Stimulated activated naive B cell treated with anti-CD40 and anti-IgM and Interleukin-4, amounts not matched to agents 10 μg/mL and 1 μg/mL and 100 μg/mL, for 72 hours (primary cell): ENCODE measurements at regions not wholly inside any gene's neighbourhood (a gene's known extent, or its start where the extent isn't known, plus 50 kb on each side); places are given as distances from the start of the nearest gene placed in this dataset.

Experiments
- ATAC-seq, 2 donors: fragments of 150-1000 bp; cut with Tn5 transposase; replicated peaks; 2 replicates each; pipeline ENCODE4 v1.10.0; 2021; ENCODE audit warnings: moderate library complexity in 1 of 2
- DNase-seq: peaks from one replicate; pipeline ENCODE4 v3.0.0; 2021
- H3K27ac Mint-ChIP-seq: one replicate; pipeline ENCODE4 v1.8.0; 2022; ENCODE audit warnings: mild to moderate bottlenecking, mixed read lengths
- H3K27me3 Mint-ChIP-seq, 2 donors: one replicate each; pipeline ENCODE4 v1.8.0; 2022; ENCODE audit warnings: mixed read lengths in 2 of 2
- H3K36me3 Mint-ChIP-seq, 2 donors: one replicate each; pipeline ENCODE4 v1.8.0; 2022; ENCODE audit warnings: mixed read lengths in 2 of 2, mild to moderate bottlenecking in 1 of 2
- H3K4me1 Mint-ChIP-seq, 2 donors: one replicate each; pipeline ENCODE4 v1.8.0; 2022; ENCODE audit warnings: mixed read lengths in 2 of 2, mild to moderate bottlenecking in 1 of 2
- H3K4me3 Mint-ChIP-seq, 2 donors: one replicate each; pipeline ENCODE4 v1.8.0; 2022; ENCODE audit warnings: mild to moderate bottlenecking in 2 of 2, mixed read lengths in 2 of 2, moderate library complexity in 1 of 2
- H3K9me3 Mint-ChIP-seq, 2 donors: one replicate each; pipeline ENCODE4 v1.8.0; 2022; ENCODE audit warnings: mixed read lengths in 2 of 2, mild to moderate bottlenecking in 1 of 2

- Mint-ChIP-seq H3K4me1 (peaks cover 2 to 5% of the 10 kb centered on the region in 2 donors), H3K9me3 (peaks cover 0 to 4% of the 10 kb centered on the region in 2 donors), H3K4me3 (no peak overlapping the region), H3K27ac (no peak overlapping the region), H3K27me3 (no peaks in the 10 kb centered on the region), H3K36me3 (peaks cover 0 to 6% of the 10 kb centered on the region in 2 donors)
- DNase-seq = no peak
- no peak for ATAC-seq
Measured at GRCh38 chr2:238502088-238502810, 75.5 kb downstream of the ASB1 start.

GRCh38 chr2:238502956-238503791 is 76.4 kb downstream of the ASB1 start:
- DNase-seq (no peak), ATAC-seq (no peak)
- H3K9me3 Mint-ChIP-seq = peaks cover 0 to 4% of the 10 kb centered on the region in 2 donors
- no peak overlapping the region for H3K27ac Mint-ChIP-seq
- peaks cover 0 to 2% of the 10 kb centered on the region in 2 donors for H3K4me1 Mint-ChIP-seq
- H3K27me3 Mint-ChIP-seq = peaks cover 0 to 6% of the 10 kb centered on the region in 2 donors
- H3K4me3 Mint-ChIP-seq = no peak overlapping the region
- peaks cover 0 to 6% of the 10 kb centered on the region in 2 donors for H3K36me3 Mint-ChIP-seq

GRCh38 chr2:238504181-238504931 is 77.6 kb downstream of the ASB1 start:
- ATAC-seq = no peak
- Mint-ChIP-seq H3K4me3 (no peak overlapping the region), H3K27ac (no peak overlapping the region), H3K4me1 (no peaks in the 10 kb centered on the region), H3K9me3 (peaks cover 0 to 4% of the 10 kb centered on the region in 2 donors), H3K27me3 (peaks cover 0 to 6% of the 10 kb centered on the region in 2 donors), H3K36me3 (peaks cover 0 to 6% of the 10 kb centered on the region in 2 donors)
- DNase-seq = no peak

GRCh38 chr2:238505119-238505891 is 78.6 kb downstream of the ASB1 start:
- Mint-ChIP-seq H3K27ac (no peak overlapping the region), H3K27me3 (peaks cover 0 to 6% of the 10 kb centered on the region in 2 donors), H3K36me3 (peaks cover 0 to 6% of the 10 kb centered on the region in 2 donors), H3K4me1 (no peaks in the 10 kb centered on the region), H3K9me3 (peaks cover 0 to 4% of the 10 kb centered on the region in 2 donors), H3K4me3 (no peak overlapping the region)
- DNase-seq (no peak), ATAC-seq (no peak)

GRCh38 chr2:238505892-238506280 is 79.2 kb downstream of the ASB1 start:
- ATAC-seq = no peak
- DNase-seq = no peak
- H3K27ac Mint-ChIP-seq = no peak overlapping the region
- peaks cover 0 to 6% of the 10 kb centered on the region in 2 donors for H3K36me3 Mint-ChIP-seq
- no peak overlapping the region for H3K4me3 Mint-ChIP-seq
- H3K9me3 Mint-ChIP-seq = peaks cover 0 to 4% of the 10 kb centered on the region in 2 donors
- H3K4me1 Mint-ChIP-seq = no peaks in the 10 kb centered on the region
- peaks cover 0 to 6% of the 10 kb centered on the region in 2 donors for H3K27me3 Mint-ChIP-seq

- peaks cover 0 to 6% of the 10 kb centered on the region in 2 donors for H3K27me3 Mint-ChIP-seq
- ATAC-seq (no peak), DNase-seq (no peak)
- H3K4me3 Mint-ChIP-seq = no peak overlapping the region
- no peaks in the 10 kb centered on the region for H3K4me1 Mint-ChIP-seq
- H3K9me3 Mint-ChIP-seq = peaks cover 0 to 4% of the 10 kb centered on the region in 2 donors
- H3K27ac Mint-ChIP-seq = no peak overlapping the region
- H3K36me3 Mint-ChIP-seq = peaks cover 0 to 3% of the 10 kb centered on the region in 2 donors
Measured at GRCh38 chr2:238506371-238507068, 79.8 kb downstream of the ASB1 start.

- H3K9me3 Mint-ChIP-seq = no peaks in the 10 kb centered on the region
Measured at GRCh38 chr2:238507836-238508235, 81.1 kb downstream of the ASB1 start.

GRCh38 chr2:238509151-238509835 is 82.6 kb downstream of the ASB1 start:
- no peak for ATAC-seq
- Mint-ChIP-seq H3K27ac (no peak overlapping the region), H3K27me3 (peaks cover 0 to 6% of the 10 kb centered on the region in 2 donors), H3K4me1 (no peaks in the 10 kb centered on the region), H3K9me3 (no peaks in the 10 kb centered on the region), H3K4me3 (no peak overlapping the region), H3K36me3 (peaks cover 0 to 7% of the 10 kb centered on the region in 2 donors)
- no peak for DNase-seq

More at GRCh38 chr2:238507836-238508235, 81.1 kb downstream of the ASB1 start:
- no peak overlapping the region for H3K4me3 Mint-ChIP-seq
- peaks cover 0 to 7% of the 10 kb centered on the region in 2 donors for H3K36me3 Mint-ChIP-seq
- DNase-seq (no peak), ATAC-seq (no peak)
- no peaks in the 10 kb centered on the region for H3K4me1 Mint-ChIP-seq
- H3K27ac Mint-ChIP-seq = no peak overlapping the region
- peaks cover 0 to 6% of the 10 kb centered on the region in 2 donors for H3K27me3 Mint-ChIP-seq

- no peak overlapping the region for H3K4me3 Mint-ChIP-seq
- no peak for DNase-seq
- H3K4me1 Mint-ChIP-seq = no peaks in the 10 kb centered on the region
- H3K36me3 Mint-ChIP-seq = peaks cover 0 to 7% of the 10 kb centered on the region in 2 donors
- no peak overlapping the region for H3K27ac Mint-ChIP-seq
- no peak for ATAC-seq
- H3K27me3 Mint-ChIP-seq = peaks cover 0 to 6% of the 10 kb centered on the region in 2 donors
- no peaks in the 10 kb centered on the region for H3K9me3 Mint-ChIP-seq
Measured at GRCh38 chr2:238509903-238510302, 83.2 kb downstream of the ASB1 start.

- no peak overlapping the region for H3K4me3 Mint-ChIP-seq
- H3K27ac Mint-ChIP-seq = no peak overlapping the region
- ATAC-seq (no peak), DNase-seq (no peak)
- H3K27me3 Mint-ChIP-seq = peaks cover 0 to 6% of the 10 kb centered on the region in 2 donors
- peaks cover 0 to 3% of the 10 kb centered on the region in 2 donors for H3K9me3 Mint-ChIP-seq
- peaks cover 0 to 4% of the 10 kb centered on the region in 2 donors for H3K36me3 Mint-ChIP-seq
- H3K4me1 Mint-ChIP-seq = peaks cover 0 to 5% of the 10 kb centered on the region in 2 donors
Measured at GRCh38 chr2:238510911-238511613, 84.3 kb downstream of the ASB1 start.

- ATAC-seq = no peak
- peaks cover 0 to 7% of the 10 kb centered on the region in 2 donors for H3K4me1 Mint-ChIP-seq
- peaks cover 0 to 6% of the 10 kb centered on the region in 2 donors for H3K27me3 Mint-ChIP-seq
- H3K27ac Mint-ChIP-seq = no peak overlapping the region
- no peak overlapping the region for H3K4me3 Mint-ChIP-seq
- DNase-seq = no peak
- peaks cover 2 to 5% of the 10 kb centered on the region in 2 donors for H3K9me3 Mint-ChIP-seq
- peaks cover 3 to 6% of the 10 kb centered on the region in 2 donors for H3K36me3 Mint-ChIP-seq
Measured at GRCh38 chr2:238511614-238511950, 84.9 kb downstream of the ASB1 start.

GRCh38 chr2:238512247-238512867 is 85.6 kb downstream of the ASB1 start:
- Mint-ChIP-seq H3K4me3 (no peak overlapping the region), H3K9me3 (peaks cover 5 to 8% of the 10 kb centered on the region in 2 donors), H3K27me3 (peaks cover 0 to 6% of the 10 kb centered on the region in 2 donors), H3K36me3 (peaks cover 6 to 9% of the 10 kb centered on the region in 2 donors), H3K4me1 (peaks cover 0 to 7% of the 10 kb centered on the region in 2 donors), H3K27ac (no peak overlapping the region)
- ATAC-seq (no peak), DNase-seq (no peak)
